Liver (tissue), 8 donors: ENCODE measurements at regions not wholly inside any gene's neighbourhood (a gene's known extent, or its start where the extent isn't known, plus 50 kb on each side); places are given as distances from the start of the nearest gene placed in this dataset.

ENCODE experiments used
- DNase-seq: peaks from one replicate; pipeline ENCODE4 v3.0.0-alpha.2; 2017; ENCODE audit warnings: low spot score
- H3K27ac ChIP-seq, 2 donors: one replicate each; pipeline ENCODE4 v1.7.0; 2013; ENCODE audit warnings: inconsistent platforms in 2 of 2, low read length in 2 of 2, control low read depth in 1 of 2, low read depth in 1 of 2, mild to moderate bottlenecking in 1 of 2
- H3K27me3 ChIP-seq, 4 donors: one replicate each; pipeline versions ENCODE4 v1.6.1 to v1.7.0; 2013; ENCODE audit warnings: low read length in 3 of 4, inconsistent platforms in 1 of 4, mild to moderate bottlenecking in 1 of 4, moderate library complexity in 1 of 4; ENCODE audit not compliant: control insufficient read depth in 4 of 4, insufficient read depth in 4 of 4
- H3K36me3 ChIP-seq, 4 donors: one replicate each; pipeline versions ENCODE4 v1.6.1 to v1.7.0; 2013; ENCODE audit warnings: low read length in 3 of 4, mild to moderate bottlenecking in 3 of 4, low read depth in 1 of 4, moderate library complexity in 1 of 4; ENCODE audit not compliant: control insufficient read depth in 4 of 4, insufficient read depth in 3 of 4
- H3K4me1 ChIP-seq, 4 donors: one replicate each; pipeline versions ENCODE4 v1.6.1 to v1.7.0; 2013; ENCODE audit warnings: low read length in 3 of 4, mild to moderate bottlenecking in 3 of 4, moderate library complexity in 1 of 4; ENCODE audit not compliant: control insufficient read depth in 4 of 4, insufficient read depth in 4 of 4
- H3K4me3 ChIP-seq, 3 donors: one replicate each; pipeline versions ENCODE4 v1.6.1 to v1.7.0; 2013; ENCODE audit warnings: low read length in 3 of 3, control low read depth in 1 of 3, low read depth in 1 of 3, mild to moderate bottlenecking in 1 of 3
- H3K9ac ChIP-seq, 2 donors: one replicate each; pipeline ENCODE4 v1.7.0; 2013; ENCODE audit warnings: low read length in 2 of 2, mild to moderate bottlenecking in 2 of 2, moderate library complexity in 2 of 2, control low read depth in 1 of 2, low read depth in 1 of 2
- H3K9me3 ChIP-seq, 4 donors: one replicate each; pipeline versions ENCODE4 v1.6.1 to v1.7.0; 2013; ENCODE audit warnings: low read length in 3 of 4; ENCODE audit not compliant: control insufficient read depth in 4 of 4
- ATF3 ChIP-seq: IDR thresholded peaks from 2 replicates; pipeline ENCODE4 v1.6.1; 2016; ENCODE audit warnings: antibody characterized with exemption
- CTCF ChIP-seq: fragments of 150-350 bp; IDR thresholded peaks from 2 replicates; pipeline ENCODE4 v1.5.1; 2017; ENCODE audit warnings: improper control_type of control experiment, low read depth, low read length; ENCODE audit not compliant: missing input control
- EGR1 ChIP-seq, 2 donors: IDR thresholded peaks; 2 replicates each; pipeline ENCODE4 v1.6.1; 2016 to 2018; ENCODE audit warnings: antibody characterized with exemption in 2 of 2, low read depth in 2 of 2
- FOXA1 ChIP-seq: IDR thresholded peaks from 2 replicates; pipeline ENCODE4 v1.6.1; 2016; ENCODE audit warnings: antibody characterized with exemption
- FOXA2 ChIP-seq: IDR thresholded peaks from 2 replicates; pipeline ENCODE4 v1.6.1; 2016; ENCODE audit warnings: antibody characterized with exemption
- GABPA ChIP-seq, 2 donors: IDR thresholded peaks in 1 of 2; conservative IDR thresholded peaks in 1 of 2; 2 replicates each; pipeline ENCODE4 v1.6.1; 2016; ENCODE audit warnings: antibody characterized with exemption in 2 of 2, mild to moderate bottlenecking in 1 of 2, moderate library complexity in 1 of 2
- HNF4A ChIP-seq, 2 donors: conservative IDR thresholded peaks; 2 replicates each; pipeline ENCODE4 v1.6.1; 2016; ENCODE audit warnings: antibody characterized with exemption in 2 of 2, mild to moderate bottlenecking in 2 of 2
- HNF4G ChIP-seq: IDR thresholded peaks from 2 replicates; pipeline ENCODE4 v1.6.1; 2016; ENCODE audit warnings: antibody characterized with exemption
- JUND ChIP-seq, 2 donors: IDR thresholded peaks; 2 replicates each; pipeline ENCODE4 v1.6.1; 2016; ENCODE audit warnings: antibody characterized with exemption in 2 of 2
- MAX ChIP-seq: IDR thresholded peaks from 2 replicates; pipeline ENCODE4 v1.6.1; 2016; ENCODE audit warnings: antibody characterized with exemption
- NR2F2 ChIP-seq: IDR thresholded peaks from 2 replicates; pipeline ENCODE4 v1.6.1; 2016; ENCODE audit warnings: antibody characterized with exemption
- REST ChIP-seq: IDR thresholded peaks from 2 replicates; pipeline ENCODE4 v1.6.1; 2016; ENCODE audit warnings: antibody characterized with exemption, mild to moderate bottlenecking
- RXRA ChIP-seq, 2 donors: IDR thresholded peaks; 2 replicates each; pipeline ENCODE4 v1.6.1; 2017 to 2018; ENCODE audit warnings: antibody characterized with exemption in 2 of 2, mild to moderate bottlenecking in 1 of 2
- SP1 ChIP-seq: IDR thresholded peaks from 2 replicates; pipeline ENCODE4 v1.6.1; 2018; ENCODE audit warnings: antibody characterized with exemption, mild to moderate bottlenecking
- TAF1 ChIP-seq: conservative IDR thresholded peaks from 2 replicates; pipeline ENCODE4 v1.6.1; 2016; ENCODE audit warnings: antibody characterized with exemption, mild to moderate bottlenecking
- YY1 ChIP-seq: IDR thresholded peaks from 2 replicates; pipeline ENCODE4 v1.6.1; 2016; ENCODE audit warnings: antibody characterized with exemption, mild to moderate bottlenecking
- ZBTB33 ChIP-seq: IDR thresholded peaks from 2 replicates; pipeline ENCODE4 v1.6.1; 2016; ENCODE audit warnings: antibody characterized with exemption
- WGBS: extraction: QIAGEN DNeasy Blood & Tissue Kit; methylation state at CpG from one replicate; pipeline ENCODE4 v1.1.7; 2013; 5-methylcytosine and 5-hydroxymethylcytosine counted together
- donor health status: healthy.
- donor health status: healthy.
- donor health status: healthy.
- donor health status: healthy.
- donor health status: healthy.

- Histone ChIP-seq H3K4me3 (no peak overlapping the region), H3K27me3 (no peaks in the 10 kb centered on the region), H3K27ac (no peak overlapping the region), H3K9ac (no peak overlapping the region), H3K9me3 (peaks cover 0 to 3% (median 0%) of the 10 kb centered on the region in 4 donors), H3K4me1 (no peaks in the 10 kb centered on the region), H3K36me3 (no peaks in the 10 kb centered on the region)
- 78% methylated on average over 3 of the region's 3 CpGs for WGBS
- DNase-seq: no peak
- TF ChIP-seq REST: no peak
- no peak for TF ChIP-seq HNF4A (conservative IDR thresholded peaks at IDR 0.05)
- peak; percentile 10 for TF ChIP-seq NR2F2
Measured at GRCh38 chr5:40134883-40135520, 544.7 kb upstream of the PTGER4 start.

- WGBS: 54% methylated on average over 2 of the region's 2 CpGs
- no peak overlapping the region for H3K9ac ChIP-seq
- TF ChIP-seq REST: no peak
- no peak for TF ChIP-seq ZBTB33
- no peak for TF ChIP-seq ATF3
- TF ChIP-seq HNF4A (conservative IDR thresholded peaks at IDR 0.05): no peak
- no peak for TF ChIP-seq RXRA (IDR thresholded peaks at IDR 0.05)
- TF ChIP-seq EGR1 (IDR thresholded peaks at IDR 0.05; ENCODE audit: low read depth in 2 of 2): no peak
- no peak for TF ChIP-seq JUND (IDR thresholded peaks at IDR 0.05)
- TF ChIP-seq YY1: no peak
- TF ChIP-seq GABPA (IDR thresholded peaks at IDR 0.05 in 1 of 2, conservative IDR thresholded peaks at IDR 0.05 in 1 of 2): no peak
- no peak for TF ChIP-seq NR2F2
- no peak for TF ChIP-seq CTCF
- TF ChIP-seq SP1: no peak
- TF ChIP-seq MAX: no peak
- no peak for TF ChIP-seq HNF4G
- TF ChIP-seq FOXA1: no peak
- no peak for TF ChIP-seq TAF1
- TF ChIP-seq FOXA2: no peak
- no peak for DNase-seq
- no peaks in the 10 kb centered on the region for H3K9me3 ChIP-seq
- H3K27ac ChIP-seq: no peak overlapping the region
- no peaks in the 10 kb centered on the region for H3K4me1 ChIP-seq
- no peak overlapping the region for H3K4me3 ChIP-seq
- no peaks in the 10 kb centered on the region for H3K27me3 ChIP-seq
- H3K36me3 ChIP-seq: no peaks in the 10 kb centered on the region
Measured at GRCh38 chr5:40124367-40124766, 555.3 kb upstream of the PTGER4 start.
